DMS79 (cell line): ENCODE measurements at regions not wholly inside any gene's neighbourhood (a gene's known extent, or its start where the extent isn't known, plus 50 kb on each side); places are given as distances from the start of the nearest gene placed in this dataset.

Experiments used
- DNase-seq: peaks from one replicate; lab custom pipeline; 2025; lab: John Stamatoyannopoulos, UW

DNA sequence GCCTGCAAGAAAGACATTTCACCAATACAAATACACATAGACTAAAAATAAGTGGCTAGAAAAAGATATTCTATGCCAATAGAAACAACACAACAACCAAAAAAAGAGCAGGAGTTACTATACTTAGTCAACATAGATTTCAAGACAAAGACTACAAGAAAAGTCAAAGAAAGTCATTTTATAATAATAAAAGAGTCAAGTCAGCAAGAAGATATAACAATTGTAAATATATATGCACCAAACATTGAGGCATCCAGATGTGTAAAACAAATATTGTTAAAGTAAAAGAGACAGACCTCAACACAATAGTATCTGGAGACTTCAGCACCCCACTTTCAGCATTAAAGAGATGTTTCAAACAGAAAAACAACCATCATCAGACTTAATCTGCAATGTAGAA is 104.6 kb downstream of the AMY1C start:
- no peak for DNase-seq

GRCh38 chr1:103859721-103860120 is 110.0 kb downstream of the AMY1C start:
- no peak for DNase-seq

DNA sequence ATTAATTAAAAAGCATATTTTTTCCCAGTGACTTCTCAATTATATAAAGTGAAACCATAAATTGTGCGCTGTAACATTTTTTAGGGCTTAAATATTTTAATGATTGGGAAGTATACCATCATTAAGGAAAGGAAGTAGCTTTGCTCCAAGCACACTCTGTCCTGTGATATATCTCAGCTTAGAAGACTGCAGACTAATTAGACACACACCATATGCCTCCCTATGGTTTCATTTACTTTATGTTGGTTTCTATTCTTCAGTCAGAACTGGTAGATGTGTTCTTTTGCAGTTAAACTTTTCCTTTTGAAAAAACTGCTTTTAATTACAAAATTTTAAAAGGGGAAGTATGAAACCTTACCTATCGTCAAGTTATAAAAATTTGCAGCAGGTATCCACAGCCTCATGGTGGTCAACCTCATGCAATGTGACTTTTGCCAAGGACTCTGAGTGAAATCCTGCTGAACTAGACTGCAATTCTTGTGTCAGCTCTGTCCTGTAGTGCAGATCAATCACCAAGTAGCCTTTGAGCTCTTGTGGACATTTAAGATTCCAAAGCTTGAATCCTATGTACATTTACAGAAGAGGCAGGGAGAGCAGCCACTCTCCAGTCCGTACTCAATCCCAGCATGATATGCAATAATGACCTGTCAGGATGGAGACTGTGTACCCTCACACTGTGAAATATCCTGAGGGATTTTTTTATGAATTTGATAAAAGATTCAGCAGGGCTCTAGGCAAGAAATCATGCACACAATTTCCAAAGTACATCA is 149.1 kb downstream of the AMY1C start:
- DNase-seq, result no peak

GRCh38 chr1:103900005-103900404 is 150.3 kb downstream of the AMY1C start:
- no peak for DNase-seq

DNA sequence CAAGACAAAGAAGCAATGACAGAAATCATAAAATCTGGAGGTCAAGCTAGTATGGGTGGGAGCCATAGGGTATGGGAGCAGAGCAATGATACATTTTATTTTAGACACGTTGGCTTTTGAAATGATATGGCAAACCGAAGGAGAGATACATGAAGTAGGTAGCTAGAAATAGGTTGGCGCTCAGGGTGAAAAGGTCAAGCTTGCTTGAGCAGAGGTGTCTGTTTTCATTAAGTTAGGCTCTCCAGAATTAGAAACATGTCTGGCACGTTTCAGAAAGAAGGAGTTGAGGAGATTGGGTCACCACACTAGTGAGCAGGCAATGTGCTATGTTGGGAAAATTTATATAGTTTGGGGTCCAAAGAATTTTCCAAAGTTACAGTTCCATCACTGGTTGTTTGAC is 151.4 kb downstream of the AMY1C start:
- DNase-seq, result no peak

- DNase-seq, result no peak
Observed at GRCh38 chr1:103905363-103905762, 155.7 kb downstream of the AMY1C start.

GRCh38 chr1:103911450-103911849 is 161.8 kb downstream of the AMY1C start:
- DNase-seq, result no peak

DNA sequence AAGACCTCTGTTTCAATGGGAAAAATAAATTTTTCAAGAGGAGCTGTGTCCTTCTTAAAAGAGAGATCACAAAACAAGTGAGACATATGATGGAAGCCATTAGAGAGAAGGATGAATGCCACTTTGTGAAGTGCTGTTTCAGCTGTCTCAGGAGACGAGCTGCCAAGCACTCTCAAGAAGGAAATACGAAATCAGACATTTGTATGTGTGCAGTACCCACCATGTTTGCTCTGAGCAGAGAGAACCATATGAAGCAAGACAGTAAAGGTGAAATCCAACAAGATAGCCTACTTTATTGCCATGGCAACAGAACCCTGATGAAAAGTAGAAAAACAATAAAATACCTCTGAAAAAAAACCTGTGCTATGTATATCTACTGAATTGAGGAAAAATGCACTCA is 168.1 kb downstream of the AMY1C start:
- DNase-seq, result no peak

DNA sequence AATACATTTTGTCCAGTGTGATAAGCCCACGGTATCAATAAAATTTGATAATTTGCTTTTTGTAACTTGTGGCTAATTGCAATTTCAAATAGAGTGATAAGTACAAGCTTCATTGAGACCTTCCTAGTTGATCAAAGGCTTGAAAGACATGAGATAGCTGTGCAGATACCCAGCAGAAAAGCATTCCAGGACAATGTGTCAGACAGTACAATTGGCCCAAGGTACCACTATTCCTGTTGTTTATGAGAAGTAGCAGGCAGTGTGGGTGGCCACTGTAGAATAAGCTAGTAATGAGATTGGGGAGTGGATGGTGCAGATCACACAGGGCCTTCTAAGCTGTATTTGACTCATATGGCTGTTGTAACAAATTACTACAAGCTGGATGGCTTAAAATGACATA is 182.2 kb downstream of the AMY1C start:
- no peak for DNase-seq

DNA sequence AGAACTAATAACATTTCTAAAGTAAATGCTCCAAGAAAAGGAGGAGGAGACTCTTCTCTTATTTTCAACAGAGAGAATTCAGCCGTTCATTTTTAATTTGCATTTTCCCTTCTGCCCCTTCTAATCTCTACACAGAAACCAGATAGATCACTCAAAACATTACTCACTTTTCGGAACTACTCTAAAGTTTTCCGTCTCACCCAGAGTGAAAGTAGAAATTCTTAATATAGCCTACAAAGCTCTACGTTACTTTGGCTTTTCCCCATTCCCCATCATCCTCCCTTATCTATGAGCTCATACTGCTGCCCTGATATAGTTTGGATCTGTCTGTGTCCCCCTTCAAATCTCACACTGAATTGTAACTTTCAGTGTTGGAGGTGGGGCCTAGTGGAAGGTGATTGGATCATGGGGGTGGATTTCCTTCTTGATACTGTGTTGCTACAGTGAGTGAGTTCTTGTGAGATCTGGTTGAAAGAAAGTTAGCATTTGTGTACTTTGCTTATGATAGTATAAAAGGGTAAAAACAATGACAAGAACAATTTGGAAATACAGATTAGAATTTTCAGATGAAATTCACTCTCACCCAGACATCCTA is 188.2 kb downstream of the AMY1C start:
- DNase-seq, result no peak

- DNase-seq, result no peak
Observed at GRCh38 chr1:103941086-103941485, 191.4 kb downstream of the AMY1C start.

GRCh38 chr1:103942029-103942428 is 192.3 kb downstream of the AMY1C start:
- no peak for DNase-seq

DNA sequence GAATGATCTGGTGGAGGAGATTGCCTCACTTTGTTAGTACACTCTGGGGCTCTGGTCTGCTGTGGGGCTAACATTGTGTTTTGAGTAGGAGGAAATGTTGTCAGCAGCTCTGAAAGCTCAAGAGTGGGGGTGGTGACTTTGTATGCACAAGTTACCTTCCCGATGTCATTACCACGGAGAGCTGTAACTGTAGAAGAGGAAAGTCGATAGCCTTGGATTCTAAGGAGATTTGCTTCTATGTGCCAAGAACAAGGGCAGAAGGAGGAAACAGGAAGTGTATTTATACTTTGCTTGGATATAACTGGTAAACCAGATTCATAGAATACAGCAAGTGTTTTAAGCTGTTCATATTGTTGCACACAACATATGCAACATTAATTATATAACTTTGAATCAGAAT is 196.1 kb downstream of the AMY1C start:
- no peak for DNase-seq

DNA sequence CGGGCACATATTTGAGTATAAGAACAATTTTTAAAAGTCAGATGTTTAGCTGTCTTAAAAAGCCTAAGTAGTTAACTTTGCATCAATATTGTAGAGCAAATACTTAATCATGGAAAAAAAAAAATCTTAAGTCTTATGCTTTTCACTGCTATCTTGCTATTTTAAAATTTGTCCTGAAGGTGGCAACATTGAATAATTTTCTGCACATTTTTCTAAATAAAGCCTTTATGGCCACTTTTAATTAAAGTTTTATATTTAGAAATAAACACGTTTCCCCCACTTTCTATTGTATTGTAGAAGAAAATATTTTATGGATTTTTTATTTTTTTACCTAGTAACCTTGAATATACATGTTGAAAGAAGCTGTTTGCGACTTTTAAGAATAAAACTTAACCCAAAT is 198.8 kb downstream of the AMY1C start:
- no peak for DNase-seq

GRCh38 chr1:103949779-103950178 is 200.1 kb downstream of the AMY1C start:
- no peak for DNase-seq

DNA sequence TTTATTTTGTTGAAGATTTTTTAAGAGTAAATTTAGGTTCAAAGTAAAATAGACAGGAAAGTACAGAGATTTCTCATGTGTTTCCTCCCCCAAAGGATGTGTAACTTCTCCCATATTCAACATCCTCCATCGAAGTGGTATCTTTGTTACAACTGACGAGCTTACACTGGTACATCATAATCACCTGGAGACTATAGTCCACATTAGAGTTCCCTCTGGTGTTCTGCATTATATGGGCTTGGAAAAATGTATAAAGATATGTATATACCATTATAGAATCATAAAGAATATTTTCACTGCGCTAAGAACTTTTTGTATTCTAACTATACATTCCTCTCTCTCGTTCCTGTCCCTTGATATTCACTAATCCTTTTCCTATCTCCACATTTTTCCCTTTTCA is 203.7 kb downstream of the AMY1C start:
- DNase-seq, result no peak

DNA sequence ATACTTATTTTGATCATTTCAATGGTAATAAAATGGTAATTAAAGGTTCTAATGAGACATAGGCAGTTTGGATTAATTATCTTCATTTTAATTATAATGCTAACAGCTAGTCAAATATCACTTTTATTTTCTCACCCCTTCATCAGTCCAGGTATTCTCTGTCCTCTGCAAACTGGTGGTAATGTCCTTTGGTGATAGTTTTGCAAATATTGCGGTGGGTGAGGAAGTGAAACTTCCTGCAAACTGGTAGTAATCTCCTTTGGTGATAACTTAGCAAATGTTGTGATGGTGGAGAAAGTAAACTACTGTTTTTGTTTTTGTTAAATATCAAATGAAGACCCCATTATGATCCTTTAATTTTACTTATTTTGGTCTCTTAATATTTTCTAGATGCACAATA is 209.0 kb downstream of the AMY1C start:
- DNase-seq, result no peak

DNA sequence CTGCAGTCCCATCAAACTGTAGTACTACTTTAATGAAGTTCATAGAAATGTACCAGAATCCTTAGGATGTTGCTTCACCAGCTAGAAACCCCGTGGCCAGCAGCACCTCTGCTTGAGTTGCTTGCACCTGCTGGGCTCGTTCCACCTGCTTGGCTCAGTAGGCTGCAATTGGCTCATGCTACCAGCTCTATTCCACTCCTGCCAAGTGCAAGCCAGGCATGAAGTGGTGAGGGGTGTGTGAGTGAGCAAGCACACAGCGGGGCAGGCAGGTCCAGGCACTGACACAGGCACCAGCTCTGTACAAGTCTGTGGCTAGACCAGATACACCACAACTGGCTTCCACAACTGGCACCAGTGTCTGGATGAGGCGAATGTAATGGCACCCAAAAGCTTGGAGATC is 209.9 kb downstream of the AMY1C start:
- no peak for DNase-seq

DNA sequence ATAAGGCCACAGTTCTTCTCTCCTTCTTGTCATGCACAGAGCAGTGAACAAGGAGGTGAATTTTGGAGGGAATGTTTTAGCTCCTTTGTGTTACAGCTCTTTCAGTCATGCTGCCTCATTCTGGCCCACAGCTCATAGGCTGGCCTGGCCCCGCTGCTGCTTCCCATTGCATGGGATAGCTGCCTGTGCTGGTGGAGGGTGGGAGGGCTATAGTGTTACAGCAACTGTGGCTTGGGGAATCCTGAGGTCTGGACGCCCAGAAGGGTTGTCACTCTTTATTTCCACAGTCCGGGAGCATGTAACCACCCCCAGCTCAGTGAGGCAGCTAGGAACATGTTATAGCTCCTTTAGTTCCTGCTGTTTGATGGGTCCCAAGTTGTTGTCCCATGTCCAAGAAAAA is 210.3 kb downstream of the AMY1C start:
- no peak for DNase-seq

DNA sequence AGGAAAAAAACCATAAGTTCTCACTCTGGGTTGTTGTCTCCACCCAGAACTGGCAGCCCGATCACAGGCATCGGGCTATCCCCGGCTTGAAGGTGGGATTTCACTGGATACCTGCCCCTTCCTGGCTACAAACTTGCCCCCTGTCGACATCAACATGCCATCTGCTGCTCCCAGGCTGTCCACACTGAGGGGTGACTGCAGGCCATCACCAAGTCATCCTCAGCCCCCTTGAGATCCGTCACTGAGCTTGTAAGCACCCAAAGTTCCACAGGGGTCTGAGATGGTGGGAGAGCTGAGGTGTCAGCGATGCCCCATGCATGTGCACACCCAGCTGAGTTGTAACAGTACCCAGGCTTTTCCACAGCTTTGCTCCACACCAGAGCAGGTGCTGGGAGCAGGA is 211.0 kb downstream of the AMY1C start:
- no peak for DNase-seq

DNA sequence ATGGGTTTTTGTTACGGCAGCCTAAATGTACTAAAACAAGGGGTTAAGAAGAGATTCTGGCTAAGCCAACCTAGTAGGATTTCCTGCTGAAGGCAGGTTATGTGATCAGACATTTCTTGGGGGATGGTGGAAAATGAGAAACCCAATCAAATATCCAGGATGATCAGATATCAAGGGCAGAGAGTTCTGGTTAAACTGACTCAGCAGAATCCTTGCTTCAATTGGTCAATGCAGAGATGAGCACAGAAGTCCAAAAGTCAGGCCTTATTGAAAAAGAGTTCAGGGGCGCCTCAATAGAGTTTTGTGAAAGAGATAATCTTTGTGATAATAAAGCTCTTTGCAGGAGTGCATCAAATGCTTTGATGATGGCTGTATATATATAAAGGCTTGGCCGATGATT is 237.1 kb downstream of the AMY1C start:
- no peak for DNase-seq

GRCh38 chr1:103997631-103998030 is 247.9 kb downstream of the AMY1C start:
- DNase-seq, result no peak

- DNase-seq, result no peak
Observed at GRCh38 chr1:104018922-104019674, 269.4 kb downstream of the AMY1C start.
